NCI-H82 treated with DMSO at 0.1 percent for 48 hours (cell line): ENCODE measurements at regions not wholly inside any gene's neighbourhood (a gene's known extent, or its start where the extent isn't known, plus 50 kb on each side); places are given as distances from the start of the nearest gene placed in this dataset.
"Not testable (repeated sequence)": the region's sequence is repeated elsewhere in the genome, so short reads cannot be mapped to it uniquely, and the experiment has no call there.

Source experiments
- DNase-seq: peaks from one replicate; lab custom pipeline; 2025; ENCODE audit not compliant: unreplicated experiment; lab: John Stamatoyannopoulos, UW

GRCh38 chr6:72457738-72458137 is 164.1 kb upstream of the KCNQ5 start:
- no peak for DNase-seq

- no peak for DNase-seq
Observed at GRCh38 chr6:72458521-72458920, 163.3 kb upstream of the KCNQ5 start.

- no peak for DNase-seq
Observed at GRCh38 chr6:72461144-72461543, 160.7 kb upstream of the KCNQ5 start.

GRCh38 chr6:72464246-72464645 is 157.6 kb upstream of the KCNQ5 start:
- no peak for DNase-seq

- DNase-seq, result no peak
Observed at GRCh38 chr6:72464791-72465691, 156.8 kb upstream of the KCNQ5 start.

- DNase-seq, result no peak
Observed at GRCh38 chr6:72466471-72466870, 155.4 kb upstream of the KCNQ5 start.

GRCh38 chr6:72466971-72467566 is 154.8 kb upstream of the KCNQ5 start:
- DNase-seq, result no peak

- not testable (repeated sequence) for DNase-seq
Observed at GRCh38 chr6:72469406-72469983, 152.4 kb upstream of the KCNQ5 start.

GRCh38 chr6:72476051-72476450 is 145.8 kb upstream of the KCNQ5 start:
- no peak for DNase-seq

- DNase-seq, result no peak
Observed at GRCh38 chr6:72476646-72477045, 145.2 kb upstream of the KCNQ5 start.

- DNase-seq, result no peak
Observed at GRCh38 chr6:72495441-72495840, 126.4 kb upstream of the KCNQ5 start.

GRCh38 chr6:72497186-72497585 is 124.7 kb upstream of the KCNQ5 start:
- DNase-seq, result no peak

- DNase-seq, result no peak
Observed at GRCh38 chr6:72500669-72501068, 121.2 kb upstream of the KCNQ5 start.

- no peak for DNase-seq
Observed at GRCh38 chr6:72504406-72504805, 117.5 kb upstream of the KCNQ5 start.

GRCh38 chr6:72505446-72505845 is 116.4 kb upstream of the KCNQ5 start:
- no peak for DNase-seq

GRCh38 chr6:72519871-72520270 is 102.0 kb upstream of the KCNQ5 start:
- no peak for DNase-seq

- DNase-seq, result no peak
Observed at GRCh38 chr6:72521684-72522083, 100.2 kb upstream of the KCNQ5 start.

GRCh38 chr6:72522735-72523141 is 99.1 kb upstream of the KCNQ5 start:
- no peak for DNase-seq

GRCh38 chr6:72524011-72524645 is 97.7 kb upstream of the KCNQ5 start:
- DNase-seq, result peak; percentile 97

- DNase-seq, result peak; percentile 55
Observed at GRCh38 chr6:72525821-72526510, 95.9 kb upstream of the KCNQ5 start.

- no peak for DNase-seq
Observed at GRCh38 chr6:72530152-72530551, 91.7 kb upstream of the KCNQ5 start.
